GM23248 (cell line): ENCODE measurements at regions not wholly inside any gene's neighbourhood (a gene's known extent, or its start where the extent isn't known, plus 50 kb on each side); places are given as distances from the start of the nearest gene placed in this dataset.
"Not testable (repeated sequence)": the region's sequence is repeated elsewhere in the genome, so short reads cannot be mapped to it uniquely, and the experiment has no call there.

Experiments
- DNase-seq: peaks from one replicate; pipeline ENCODE4 v3.0.0-alpha.2; 2015
- H2AFZ ChIP-seq: fragments of 200-600 bp; sonication (generic); 2 replicates; pipeline ENCODE4 v1.6.1; 2016; ENCODE audit warnings: antibody characterized with exemption
- H3F3A ChIP-seq: fragments of 200-600 bp; sonication (generic); 2 replicates; pipeline ENCODE4 v1.6.1; 2016; ENCODE audit warnings: mild to moderate bottlenecking, antibody characterized with exemption, mixed run types; ENCODE audit not compliant: insufficient read depth
- H3K27ac ChIP-seq: fragments of 200-600 bp; sonication (generic); 2 replicates; pipeline ENCODE4 v1.5.1; 2016; ENCODE audit warnings: mild to moderate bottlenecking
- H3K27me3 ChIP-seq: fragments of 200-600 bp; sonication (generic); replicated peaks from 2 replicates; pipeline ENCODE4 v1.6.1; 2016; ENCODE audit warnings: mild to moderate bottlenecking; ENCODE audit not compliant: insufficient read depth
- H3K36me3 ChIP-seq: fragments of 200-600 bp; sonication (generic); 2 replicates; pipeline ENCODE4 v1.6.1; 2016; ENCODE audit warnings: low read depth, mild to moderate bottlenecking
- H3K4me1 ChIP-seq: fragments of 200-600 bp; sonication (generic); 2 replicates; pipeline ENCODE4 v1.6.1; 2016; ENCODE audit warnings: mild to moderate bottlenecking; ENCODE audit not compliant: insufficient read depth
- H3K4me2 ChIP-seq: fragments of 200-600 bp; sonication (generic); one replicate; pipeline ENCODE4 v1.6.1; 2016; ENCODE audit warnings: mild to moderate bottlenecking; ENCODE audit not compliant: unreplicated experiment
- H3K4me3 ChIP-seq: fragments of 200-600 bp; sonication (generic); 2 replicates; pipeline ENCODE4 v1.5.1; 2016; ENCODE audit warnings: mild to moderate bottlenecking
- H3K79me2 ChIP-seq: fragments of 200-600 bp; sonication (generic); 2 replicates; pipeline ENCODE4 v1.6.1; 2016; ENCODE audit warnings: mild to moderate bottlenecking; ENCODE audit not compliant: insufficient read depth
- H3K9ac ChIP-seq: fragments of 200-600 bp; sonication (generic); 2 replicates; pipeline ENCODE4 v1.6.1; 2016; ENCODE audit warnings: mild to moderate bottlenecking
- H3K9me2 ChIP-seq: fragments of 200-600 bp; sonication (generic); 2 replicates; pipeline ENCODE4 v1.6.1; 2016; ENCODE audit warnings: mixed run types, mild to moderate bottlenecking, moderate library complexity; ENCODE audit not compliant: insufficient read depth
- H3K9me3 ChIP-seq: fragments of 200-600 bp; sonication (generic); one replicate; pipeline ENCODE4 v1.6.1; 2017; ENCODE audit warnings: low read depth
- H4K20me1 ChIP-seq: fragments of 200-600 bp; sonication (generic); 2 replicates; pipeline ENCODE4 v1.6.0; 2016; ENCODE audit not compliant: insufficient read depth
- EZH2 ChIP-seq: fragments of 200-600 bp; sonication (generic); IDR thresholded peaks from 2 replicates; pipeline ENCODE4 v1.6.1; 2018; ENCODE audit warnings: antibody characterized with exemption, mild to moderate bottlenecking; ENCODE audit not compliant: insufficient read depth, poor library complexity, severe bottlenecking
- EZH2phosphoT487 ChIP-seq: fragments of 200-600 bp; sonication (generic); IDR thresholded peaks from 2 replicates; pipeline ENCODE4 v1.6.1; 2018; ENCODE audit warnings: antibody characterized with exemption, moderate library complexity, mild to moderate bottlenecking, low read depth; ENCODE audit not compliant: insufficient read depth
- WGBS, 2 experiments: methylation state at CpG; one replicate each; pipeline ENCODE4 v1.1.6; 2015 to 2017; ENCODE audit warnings: low lambda C conversion rate in 2 of 2, low coverage in 1 of 2; ENCODE audit errors: missing lambda C conversion rate in 2 of 2; 5-methylcytosine and 5-hydroxymethylcytosine counted together
- in situ Hi-C: fragments of 300-500 bp; cut with MboI; formaldehyde crosslinking; loops from 2 replicates; pipeline ENCODE4 v1.15.0; 2020

- 0 to 11% methylated on average over 1 of the region's 1 CpG for WGBS, 2 experiments
- Histone ChIP-seq H3K9ac (no peak overlapping the region), H3K4me3 (no peak overlapping the region)
Measured at GRCh38 chr14:48710133-48710532, 876.0 kb downstream of the RPS29 start.

GRCh38 chr14:48709277-48709785 is 876.8 kb downstream of the RPS29 start:
- Histone ChIP-seq H3K27ac (no peak overlapping the region), H4K20me1 (no peaks in the 10 kb centered on the region), H3K9me3 (no peaks in the 10 kb centered on the region), H3K36me3 (no peaks in the 10 kb centered on the region), H3K4me2 (no peak overlapping the region), H3K27me3 (no peaks in the 10 kb centered on the region), H3K9me2 (no peaks in the 10 kb centered on the region), H3F3A (no peaks in the 10 kb centered on the region), H3K79me2 (no peaks in the 10 kb centered on the region), H3K4me1 (no peaks in the 10 kb centered on the region), H3K9ac (no peak overlapping the region), H3K4me3 (no peak overlapping the region), H2AFZ (no peak overlapping the region)
- 44 to 50% methylated on average over 1 of the region's 1 CpG for WGBS, 2 experiments
- in situ Hi-C loops = no loop called here
- TF ChIP-seq EZH2phosphoT487 (no peak), EZH2 (no peak)
- no peak for DNase-seq

More at GRCh38 chr14:48710133-48710532, 876.0 kb downstream of the RPS29 start:
- H3K9me2 ChIP-seq = no peaks in the 10 kb centered on the region
- H3K36me3 ChIP-seq = no peaks in the 10 kb centered on the region
- in situ Hi-C loops = no loop called here
- TF ChIP-seq EZH2phosphoT487 (no peak), EZH2 (no peak)
- no peak for DNase-seq
- no peaks in the 10 kb centered on the region for H3F3A ChIP-seq
- H4K20me1 ChIP-seq = no peaks in the 10 kb centered on the region
- H3K4me1 ChIP-seq = no peaks in the 10 kb centered on the region
- H2AFZ ChIP-seq = no peak overlapping the region
- H3K4me2 ChIP-seq = no peak overlapping the region
- no peaks in the 10 kb centered on the region for H3K9me3 ChIP-seq
- no peaks in the 10 kb centered on the region for H3K79me2 ChIP-seq
- H3K27ac ChIP-seq = no peak overlapping the region
- no peaks in the 10 kb centered on the region for H3K27me3 ChIP-seq

GRCh38 chr14:48704639-48705038 is 881.5 kb downstream of the RPS29 start:
- TF ChIP-seq EZH2phosphoT487 = no peak
- TF ChIP-seq EZH2 = no peak
- no peaks in the 10 kb centered on the region for H3K27me3 ChIP-seq
- no peak overlapping the region for H2AFZ ChIP-seq
- no peak overlapping the region for H3K4me2 ChIP-seq
- no peaks in the 10 kb centered on the region for H3K4me1 ChIP-seq
- in situ Hi-C loops = no loop called here
- no peaks in the 10 kb centered on the region for H4K20me1 ChIP-seq
- DNase-seq = no peak
- no peaks in the 10 kb centered on the region for H3K9me3 ChIP-seq
- H3K4me3 ChIP-seq = no peak overlapping the region
- no peaks in the 10 kb centered on the region for H3K36me3 ChIP-seq
- H3K9ac ChIP-seq = no peak overlapping the region
- no peaks in the 10 kb centered on the region for H3K79me2 ChIP-seq
- H3K27ac ChIP-seq = no peak overlapping the region
- no peaks in the 10 kb centered on the region for H3K9me2 ChIP-seq
- H3F3A ChIP-seq = no peaks in the 10 kb centered on the region

- WGBS, 2 experiments = 0% methylated on average over 2 of the region's 2 CpGs
- Histone ChIP-seq H3K36me3 (no peaks in the 10 kb centered on the region), H3K79me2 (no peaks in the 10 kb centered on the region), H3K4me1 (no peaks in the 10 kb centered on the region), H3K27ac (no peak overlapping the region), H3K27me3 (no peaks in the 10 kb centered on the region), H4K20me1 (no peaks in the 10 kb centered on the region), H3K4me3 (no peak overlapping the region), H3K9me2 (no peaks in the 10 kb centered on the region), H3K9ac (no peak overlapping the region), H3K9me3 (no peaks in the 10 kb centered on the region), H2AFZ (no peak overlapping the region), H3K4me2 (no peak overlapping the region), H3F3A (no peaks in the 10 kb centered on the region)
- TF ChIP-seq EZH2 = no peak
- TF ChIP-seq EZH2phosphoT487 = no peak
- no peak for DNase-seq
- in situ Hi-C loops = no loop called here
Measured at GRCh38 chr14:48703728-48704467, 882.3 kb downstream of the RPS29 start.

GRCh38 chr14:48697362-48697761 is 888.8 kb downstream of the RPS29 start:
- H3K4me1 ChIP-seq, H3K27me3 ChIP-seq, H3K27ac ChIP-seq, H3K4me3 ChIP-seq, H3K9ac ChIP-seq, DNase-seq, H3K9me3 ChIP-seq, in situ Hi-C loops, H2AFZ ChIP-seq, H3K4me2 ChIP-seq, H3K36me3 ChIP-seq, H3K79me2 ChIP-seq, H4K20me1 ChIP-seq, H3K9me2 ChIP-seq, H3F3A ChIP-seq: not testable (repeated sequence)
- 23 to 38% methylated on average over 6 of the region's 6 CpGs for WGBS, 2 experiments
